K562 (cell line): ENCODE measurements at regions not wholly inside any gene's neighbourhood (a gene's known extent, or its start where the extent isn't known, plus 50 kb on each side); places are given as distances from the start of the nearest gene placed in this dataset.

Experiments
- CTCFL ChIP-seq: IDR thresholded peaks from 2 replicates; pipeline ENCODE4 v1.6.1; 2011; ENCODE audit warnings: borderline replicate concordance, low read depth, mild to moderate bottlenecking, moderate library complexity, low read length; ENCODE audit not compliant: insufficient read depth, poor library complexity, severe bottlenecking
- FOXO4 ChIP-seq: fragments of 450-650 bp; formaldehyde crosslinking; IDR thresholded peaks from 2 replicates; pipeline ENCODE4 v1.4.0; 2020; ENCODE audit warnings: mild to moderate bottlenecking, moderate library complexity
- RBM25 ChIP-seq: fragments of 200-400 bp; formaldehyde crosslinking; IDR thresholded peaks from 2 replicates; pipeline ENCODE4 v1.6.1; 2018; ENCODE audit warnings: low read length, low read depth, moderate library complexity; ENCODE audit not compliant: severe bottlenecking
- RHOXF2B ChIP-seq: fragments of 250-450 bp; sonication (Bioruptor Pico); conservative IDR thresholded peaks from 2 replicates; pipeline ENCODE4 v1.5.1; 2021
- ZBTB17 ChIP-seq: fragments of 450-650 bp; formaldehyde crosslinking; IDR thresholded peaks from 2 replicates; pipeline ENCODE4 v1.4.0; 2020; ENCODE audit warnings: mild to moderate bottlenecking
- ZKSCAN8 ChIP-seq: fragments of 200-800 bp; sonication (Bioruptor generic); IDR thresholded peaks from 2 replicates; pipeline ENCODE4 v1.6.1; 2016; ENCODE audit warnings: missing genetic modification characterization, missing compliant biosample characterization
- ZNF717 ChIP-seq: fragments of 250-450 bp; sonication (Bioruptor Pico); IDR thresholded peaks from 2 replicates; pipeline ENCODE4 v1.5.0; 2021

GRCh38 chr1:8095584-8095983 is 69.5 kb upstream of the ERRFI1 start (continued):
- no peak for TF ChIP-seq CTCFL
- peak; percentile 91 for TF ChIP-seq RBM25
- TF ChIP-seq FOXO4: no peak
- TF ChIP-seq ZBTB17: no peak
- TF ChIP-seq ZNF717 (CRISPR knock-in tag): no peak
- TF ChIP-seq RHOXF2B (CRISPR knock-in tag): no peak
- no peak for TF ChIP-seq ZKSCAN8 (CRISPR knock-in tag)
